GM06990 (cell line): ENCODE measurements at regions not wholly inside any gene's neighbourhood (a gene's known extent, or its start where the extent isn't known, plus 50 kb on each side); places are given as distances from the start of the nearest gene placed in this dataset.
A peak's percentile ranks its signal among the peaks of the same experiment; 100 is the strongest.

Experiments used
- DNase-seq: peaks from one replicate; pipeline ENCODE4 v3.0.0-alpha.2; 2011; ENCODE audit not compliant: insufficient read length; ENCODE audit errors: extremely low read depth
- H3K27me3 ChIP-seq: replicated peaks from 2 replicates; pipeline ENCODE4 v1.6.0; 2011; ENCODE audit warnings: low read length; ENCODE audit not compliant: control insufficient read depth, insufficient read depth
- H3K36me3 ChIP-seq: 2 replicates; pipeline ENCODE4 v1.5.1; 2011; ENCODE audit warnings: low read length; ENCODE audit not compliant: control insufficient read depth, insufficient read depth
- H3K4me3 ChIP-seq: replicated peaks from 2 replicates; pipeline ENCODE4 v1.5.1; 2011; ENCODE audit warnings: low read depth, mild to moderate bottlenecking, control low read depth, low read length
- CTCF ChIP-seq: IDR thresholded peaks from 2 replicates; pipeline ENCODE4 v1.5.1; 2011; ENCODE audit warnings: low read length, control low read depth, mild to moderate bottlenecking, inconsistent platforms; ENCODE audit not compliant: insufficient read depth, poor library complexity, severe bottlenecking

GRCh38 chr6:82568290-82568993, 204.8 kb downstream of the TPBG start:
- peak; percentile 61 for DNase-seq
- H3K36me3 ChIP-seq, result no peaks in the 10 kb centered on the region
- H3K4me3 ChIP-seq, result no peak overlapping the region
- TF ChIP-seq CTCF, result no peak
- no peaks in the 10 kb centered on the region for H3K27me3 ChIP-seq

- TF ChIP-seq CTCF, result no peak
- H3K4me3 ChIP-seq, result no peak overlapping the region
- H3K27me3 ChIP-seq, result no peaks in the 10 kb centered on the region
- no peaks in the 10 kb centered on the region for H3K36me3 ChIP-seq
- DNase-seq, result no peak
Observed at GRCh38 chr6:82569022-82569421, 205.4 kb downstream of the TPBG start.

GRCh38 chr6:82570083-82570482, 206.5 kb downstream of the TPBG start:
- no peaks in the 10 kb centered on the region for H3K36me3 ChIP-seq
- TF ChIP-seq CTCF, result no peak
- no peak for DNase-seq

GRCh38 chr6:82571455-82571854, 207.8 kb downstream of the TPBG start:
- TF ChIP-seq CTCF, result no peak
- Histone ChIP-seq H3K36me3 (no peaks in the 10 kb centered on the region), H3K4me3 (no peak overlapping the region), H3K27me3 (no peaks in the 10 kb centered on the region)
- DNase-seq, result no peak

More at GRCh38 chr6:82570083-82570482, 206.5 kb downstream of the TPBG start:
- Histone ChIP-seq H3K27me3 (no peaks in the 10 kb centered on the region), H3K4me3 (no peak overlapping the region)

GRCh38 chr6:82573254-82573972, 209.8 kb downstream of the TPBG start:
- Histone ChIP-seq H3K4me3 (no peak overlapping the region), H3K36me3 (no peaks in the 10 kb centered on the region), H3K27me3 (no peaks in the 10 kb centered on the region)
- DNase-seq, result no peak
- TF ChIP-seq CTCF, result no peak
